ENCODE measurements at regions not wholly inside any gene's neighbourhood (a gene's known extent, or its start where the extent isn't known, plus 50 kb on each side); places are given as distances from the start of the nearest gene placed in this dataset.
"Not testable (repeated sequence)": the region's sequence is repeated elsewhere in the genome, so short reads cannot be mapped to it uniquely, and the experiment has no call there.

DNA sequence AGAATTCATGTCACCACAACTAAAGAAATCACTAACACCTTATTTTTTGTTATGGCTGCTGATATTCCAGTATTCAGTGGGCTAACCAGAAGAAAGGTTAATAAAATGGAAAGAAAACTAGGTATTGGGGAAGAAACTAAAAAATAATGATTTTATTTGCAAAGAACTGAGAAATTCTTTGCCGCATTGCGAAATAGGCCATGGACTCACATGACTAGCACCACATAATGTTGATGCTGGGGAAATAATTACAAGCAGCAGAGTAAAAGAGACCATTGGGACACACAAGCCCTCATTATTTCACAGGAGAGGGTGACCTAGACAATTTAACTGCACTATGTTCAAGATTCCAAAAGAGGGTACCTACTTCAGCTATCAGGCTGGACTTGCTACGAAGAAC is 1411.5 kb downstream of the SLITRK5 start:
- no peaks in the 10 kb centered on the region for H3K27me3 ChIP-seq (ENCODE audit: control insufficient read depth, insufficient read depth, low read length)
- H3K4me3 ChIP-seq (ENCODE audit: low read depth, low read length) = no peak overlapping the region
- POLR2A ChIA-PET = no interaction called here
- CTCF ChIA-PET = no interaction called here
- no peaks in the 10 kb centered on the region for H3K9me3 ChIP-seq (ENCODE audit: control insufficient read depth, insufficient read depth, low read length)
- TF ChIP-seq CTCF (IDR thresholded peaks at IDR 0.05; ENCODE audit: low read depth, low read length) = no peak
- DNase-seq (ENCODE audit: low read depth, low spot score) = no peak
- no peak overlapping the region for H3K27ac ChIP-seq (ENCODE audit: low read depth, low read length)

DNA sequence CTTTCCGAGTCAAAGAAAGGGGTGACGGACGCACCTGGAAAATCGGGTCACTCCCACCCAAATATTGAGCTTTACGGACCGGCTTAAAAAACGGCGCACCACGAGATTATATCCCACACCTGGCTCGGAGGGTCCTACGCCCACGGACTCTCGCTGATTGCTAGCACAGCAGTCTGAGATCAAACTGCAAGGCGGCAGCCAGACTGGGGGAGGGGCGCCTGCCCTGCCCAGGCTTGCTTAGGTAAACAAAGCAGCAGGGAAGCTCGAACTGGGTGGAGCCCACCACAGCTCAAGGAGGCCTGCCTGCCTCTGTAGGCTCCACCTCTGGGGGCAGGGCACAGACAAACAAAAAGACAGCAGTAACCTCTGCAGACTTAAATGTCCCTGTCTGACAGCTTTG is 1416.9 kb downstream of the SLITRK5 start:
- H3K27ac ChIP-seq (ENCODE audit: low read depth, low read length); H3K9me3 ChIP-seq (ENCODE audit: control insufficient read depth, insufficient read depth, low read length); DNase-seq (ENCODE audit: low read depth, low spot score); CTCF ChIA-PET; H3K4me3 ChIP-seq (ENCODE audit: low read depth, low read length); H3K27me3 ChIP-seq (ENCODE audit: control insufficient read depth, insufficient read depth, low read length): not testable (repeated sequence)
- POLR2A ChIA-PET = interaction anchor here (0.6 kb wide), 1 partner anchor 14 kb away, joined by 3 read pairs; no protein-coding TSS in a partner anchor

DNA sequence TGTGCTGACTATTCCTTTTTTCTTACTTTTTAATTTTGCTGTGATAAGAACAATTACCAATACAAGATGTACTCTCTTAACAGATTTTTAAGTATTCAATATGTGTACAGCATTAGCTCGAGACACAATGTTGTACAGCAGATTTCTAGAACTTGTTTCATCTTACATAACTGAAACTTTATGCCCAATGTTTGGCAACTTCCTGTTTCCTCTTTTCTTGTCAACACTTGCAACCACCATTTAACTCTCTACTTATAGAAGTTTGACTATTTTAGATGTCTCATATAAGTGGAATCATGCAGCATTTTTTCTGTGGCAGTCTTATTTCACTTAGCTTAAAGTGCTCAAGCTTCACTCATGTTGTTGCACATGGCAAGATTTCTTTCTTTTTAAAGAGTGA is 1426.8 kb downstream of the SLITRK5 start:
- CTCF ChIA-PET = no interaction called here
- TF ChIP-seq CTCF (IDR thresholded peaks at IDR 0.05; ENCODE audit: low read depth, low read length) = no peak
- no peak for DNase-seq (ENCODE audit: low read depth, low spot score)

DNA sequence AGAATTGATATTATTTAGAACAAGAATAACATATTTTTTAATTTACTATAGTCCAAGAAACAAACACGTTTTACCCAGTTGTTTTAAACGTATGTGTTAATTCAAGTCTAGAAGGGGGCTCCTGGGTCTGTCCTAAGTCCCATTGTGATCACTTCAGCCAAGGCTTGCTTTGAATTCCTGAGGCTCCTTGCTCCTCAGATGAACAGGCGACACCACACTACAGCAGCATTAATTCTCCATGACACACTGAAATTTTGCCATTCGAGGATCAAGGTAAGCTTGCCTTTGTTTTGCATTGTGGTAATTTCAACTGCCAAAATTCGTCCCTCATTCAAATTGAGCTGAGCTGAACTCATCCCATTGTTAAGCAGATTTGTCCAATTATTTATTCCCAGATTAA is 1442.6 kb downstream of the SLITRK5 start:
- ChIA-PET CTCF (no interaction called here), POLR2A (no interaction called here)
- DNase-seq (ENCODE audit: low read depth, low spot score) = no peak
- Histone ChIP-seq H3K27ac (ENCODE audit: low read depth, low read length) (no peak overlapping the region), H3K27me3 (ENCODE audit: control insufficient read depth, insufficient read depth, low read length) (no peaks in the 10 kb centered on the region), H3K9me3 (ENCODE audit: control insufficient read depth, insufficient read depth, low read length) (no peaks in the 10 kb centered on the region), H3K4me3 (ENCODE audit: low read depth, low read length) (no peak overlapping the region)
- no peak for TF ChIP-seq CTCF (IDR thresholded peaks at IDR 0.05; ENCODE audit: low read depth, low read length)

More for the DNA sequence above, 1426.8 kb downstream of the SLITRK5 start:
- Histone ChIP-seq H3K27me3 (ENCODE audit: control insufficient read depth, insufficient read depth, low read length) (no peaks in the 10 kb centered on the region), H3K4me3 (ENCODE audit: low read depth, low read length) (no peak overlapping the region), H3K27ac (ENCODE audit: low read depth, low read length) (no peak overlapping the region), H3K9me3 (ENCODE audit: control insufficient read depth, insufficient read depth, low read length) (no peaks in the 10 kb centered on the region)
- POLR2A ChIA-PET = no interaction called here

- Histone ChIP-seq H3K9me3 (ENCODE audit: control insufficient read depth, insufficient read depth, low read length) (no peaks in the 10 kb centered on the region), H3K27ac (ENCODE audit: low read depth, low read length) (no peak overlapping the region), H3K27me3 (ENCODE audit: control insufficient read depth, insufficient read depth, low read length) (no peaks in the 10 kb centered on the region), H3K4me3 (ENCODE audit: low read depth, low read length) (no peak overlapping the region)
- POLR2A ChIA-PET = no interaction called here
- CTCF ChIA-PET = no interaction called here
- no peak for TF ChIP-seq CTCF (IDR thresholded peaks at IDR 0.05; ENCODE audit: low read depth, low read length)
- DNase-seq (ENCODE audit: low read depth, low spot score) = no peak
Observed at GRCh38 chr13:89115307-89115706, 1444.1 kb downstream of the SLITRK5 start.

- POLR2A ChIA-PET = no interaction called here
- no peak for TF ChIP-seq CTCF (IDR thresholded peaks at IDR 0.05; ENCODE audit: low read depth, low read length)
- Histone ChIP-seq H3K27me3 (ENCODE audit: control insufficient read depth, insufficient read depth, low read length) (no peaks in the 10 kb centered on the region), H3K9me3 (ENCODE audit: control insufficient read depth, insufficient read depth, low read length) (no peaks in the 10 kb centered on the region), H3K27ac (ENCODE audit: low read depth, low read length) (no peak overlapping the region), H3K4me3 (ENCODE audit: low read depth, low read length) (no peak overlapping the region)
- CTCF ChIA-PET = no interaction called here
- no peak for DNase-seq (ENCODE audit: low read depth, low spot score)
Observed at GRCh38 chr13:89136678-89137077, 1465.5 kb downstream of the SLITRK5 start.

All from AG04450 (cell line).